ENCODE measurements at regions not wholly inside any gene's neighbourhood (a gene's known extent, or its start where the extent isn't known, plus 50 kb on each side); places are given as distances from the start of the nearest gene placed in this dataset.

DNA sequence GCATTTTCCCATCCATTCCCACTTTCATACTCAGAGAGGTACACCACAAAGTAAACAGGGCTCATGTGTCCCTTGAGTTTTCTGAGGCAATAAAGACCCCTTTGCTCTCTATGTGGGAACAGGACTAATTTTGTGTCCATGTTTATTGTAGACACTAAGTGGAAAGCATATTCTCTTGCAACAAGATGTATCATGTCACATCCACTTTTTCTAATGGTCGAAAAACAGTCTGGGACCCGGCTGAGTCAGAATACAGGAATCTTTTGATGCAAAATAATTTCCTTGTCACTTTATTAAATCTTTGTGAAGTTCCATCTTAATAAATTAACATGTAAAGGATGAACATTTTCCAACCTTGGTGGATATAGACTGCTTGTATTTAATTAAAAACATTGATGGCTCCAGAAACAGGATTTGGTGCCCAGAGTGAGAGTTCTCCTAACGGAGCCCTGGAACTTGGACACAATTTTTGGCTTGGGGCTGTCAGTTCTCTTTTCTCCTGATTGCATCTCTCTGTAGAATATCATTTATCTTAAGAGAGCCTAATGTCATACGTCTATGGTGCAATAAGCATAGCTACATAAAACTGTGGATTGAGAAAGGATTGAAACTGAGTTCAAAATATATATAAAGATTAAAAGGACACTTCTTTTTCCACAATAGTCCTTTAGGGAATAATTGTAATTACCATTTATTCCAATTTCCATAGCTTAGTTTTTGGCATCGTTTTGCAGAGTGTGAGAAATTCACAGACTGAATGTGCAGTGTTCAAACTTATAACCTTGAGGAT is 1116.7 kb upstream of the SEMA6A start:
- TF ChIP-seq, protein P1, sequence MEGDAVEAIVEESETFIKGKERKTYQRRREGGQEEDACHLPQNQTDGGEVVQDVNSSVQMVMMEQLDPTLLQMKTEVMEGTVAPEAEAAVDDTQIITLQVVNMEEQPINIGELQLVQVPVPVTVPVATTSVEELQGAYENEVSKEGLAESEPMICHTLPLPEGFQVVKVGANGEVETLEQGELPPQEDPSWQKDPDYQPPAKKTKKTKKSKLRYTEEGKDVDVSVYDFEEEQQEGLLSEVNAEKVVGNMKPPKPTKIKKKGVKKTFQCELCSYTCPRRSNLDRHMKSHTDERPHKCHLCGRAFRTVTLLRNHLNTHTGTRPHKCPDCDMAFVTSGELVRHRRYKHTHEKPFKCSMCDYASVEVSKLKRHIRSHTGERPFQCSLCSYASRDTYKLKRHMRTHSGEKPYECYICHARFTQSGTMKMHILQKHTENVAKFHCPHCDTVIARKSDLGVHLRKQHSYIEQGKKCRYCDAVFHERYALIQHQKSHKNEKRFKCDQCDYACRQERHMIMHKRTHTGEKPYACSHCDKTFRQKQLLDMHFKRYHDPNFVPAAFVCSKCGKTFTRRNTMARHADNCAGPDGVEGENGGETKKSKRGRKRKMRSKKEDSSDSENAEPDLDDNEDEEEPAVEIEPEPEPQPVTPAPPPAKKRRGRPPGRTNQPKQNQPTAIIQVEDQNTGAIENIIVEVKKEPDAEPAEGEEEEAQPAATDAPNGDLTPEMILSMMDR (IDR thresholded peaks at IDR 0.05): no peak
- no peak for TF ChIP-seq POLR2A (IDR thresholded peaks at IDR 0.05)
